NCI-H1092 treated with DMSO at 0.1 percent for 48 hours (cell line): ENCODE measurements at regions not wholly inside any gene's neighbourhood (a gene's known extent, or its start where the extent isn't known, plus 50 kb on each side); places are given as distances from the start of the nearest gene placed in this dataset.
"Not testable (repeated sequence)": the region's sequence is repeated elsewhere in the genome, so short reads cannot be mapped to it uniquely, and the experiment has no call there.

Experiments
- DNase-seq: peaks from one replicate; lab custom pipeline; 2025; lab: John Stamatoyannopoulos, UW

DNA sequence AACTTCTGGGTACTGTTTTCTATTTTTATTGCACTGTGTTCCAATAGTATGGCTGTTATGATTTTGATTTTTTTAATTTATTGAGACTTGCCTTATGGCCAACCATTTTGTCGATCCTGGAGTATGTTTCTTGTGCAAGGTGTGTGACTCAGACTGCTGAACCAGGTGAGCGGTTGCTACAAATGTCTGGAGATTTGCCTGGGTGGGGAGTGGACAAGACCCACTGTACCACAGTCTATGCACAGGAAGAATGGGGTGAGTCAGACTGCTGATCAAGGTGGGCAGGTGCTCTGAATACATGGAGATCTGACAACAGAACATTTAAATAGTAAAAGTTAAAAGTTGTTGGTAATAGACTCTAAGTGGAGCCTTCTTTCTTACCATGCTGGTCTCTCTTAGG is 609.2 kb downstream of the CSNK1G3 start:
- DNase-seq, result no peak

DNA sequence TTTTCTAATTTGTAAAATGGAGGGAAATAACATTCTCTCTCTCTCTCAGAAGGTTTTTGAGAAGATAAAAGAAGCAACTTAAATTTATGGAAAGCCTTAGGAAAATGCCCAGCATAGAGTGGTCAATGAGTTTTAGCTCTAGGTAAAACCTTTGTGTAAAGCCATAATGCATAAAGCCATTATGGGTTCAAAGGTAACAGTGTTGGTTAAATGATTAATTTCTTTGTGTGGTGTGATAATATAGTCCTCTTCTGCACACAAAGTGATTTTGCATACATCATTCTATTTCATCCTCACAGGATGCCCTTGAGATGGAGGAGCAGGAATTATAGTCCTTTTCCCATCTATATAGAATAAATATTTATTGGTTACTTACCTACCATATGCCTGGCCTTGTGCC is 602.9 kb downstream of the CSNK1G3 start:
- no peak for DNase-seq

GRCh38 chr5:124111886-124112285 is 599.9 kb downstream of the CSNK1G3 start:
- DNase-seq, result no peak

DNA sequence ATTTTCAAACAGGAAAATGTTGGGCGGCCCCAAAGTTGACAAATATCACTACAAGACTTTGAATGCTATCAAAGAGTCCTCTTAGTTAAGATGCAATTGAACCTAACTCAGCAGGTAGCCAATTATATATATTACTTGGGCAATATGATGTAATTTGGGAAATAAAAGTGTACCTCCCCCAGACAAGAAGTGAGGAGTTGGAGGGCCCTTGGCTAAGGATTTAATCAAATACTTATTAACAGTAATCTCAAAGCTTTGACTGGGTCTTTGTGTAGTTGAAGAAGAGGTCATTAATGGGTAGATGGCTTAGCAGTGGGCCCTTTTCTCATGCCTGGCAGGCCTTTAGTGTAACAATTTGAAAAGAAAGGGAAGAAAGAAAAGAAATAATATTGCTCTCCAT is 599.0 kb downstream of the CSNK1G3 start:
- no peak for DNase-seq

DNA sequence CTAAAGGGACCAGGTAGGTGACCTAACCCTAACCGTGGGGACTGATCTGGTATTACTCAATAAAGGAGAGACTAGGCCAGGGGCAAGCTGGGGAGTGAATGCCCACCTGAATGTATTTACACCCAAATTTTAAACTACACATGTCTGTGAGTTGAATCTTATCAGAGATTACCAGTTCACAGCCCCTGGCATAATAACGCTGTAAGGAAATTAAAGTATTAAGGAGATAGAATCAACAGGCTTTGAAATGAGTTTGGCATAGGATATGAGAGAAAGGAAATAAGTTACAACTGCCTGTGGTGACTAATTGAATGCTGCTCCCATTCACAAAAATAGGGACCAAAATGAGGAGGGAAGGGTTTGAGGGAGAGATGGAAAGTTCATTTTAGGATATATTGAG is 593.3 kb downstream of the CSNK1G3 start:
- no peak for DNase-seq

- no peak for DNase-seq
These were observed 592.8 kb downstream of the CSNK1G3 start for GRCh38 chr5:124104821-124105220.

DNA sequence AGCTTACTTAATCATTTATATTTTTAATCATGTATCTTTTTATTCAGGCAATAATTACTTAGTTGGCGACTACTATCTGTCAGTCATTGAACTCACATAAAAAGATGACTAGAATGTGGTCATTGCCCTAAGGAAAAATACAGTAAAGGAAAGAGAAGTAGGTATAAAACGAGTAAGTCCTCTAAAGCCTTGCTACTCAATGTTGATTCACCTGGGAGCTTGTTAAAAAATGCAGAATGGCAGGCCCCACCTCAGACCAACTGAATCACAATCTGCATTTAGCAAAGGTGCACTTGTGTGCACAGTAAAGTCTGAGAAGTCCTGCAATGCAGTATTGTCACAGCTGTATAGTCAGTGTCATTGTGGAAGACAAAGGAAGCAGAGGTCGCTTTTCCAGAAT is 592.4 kb downstream of the CSNK1G3 start:
- DNase-seq, result no peak

DNA sequence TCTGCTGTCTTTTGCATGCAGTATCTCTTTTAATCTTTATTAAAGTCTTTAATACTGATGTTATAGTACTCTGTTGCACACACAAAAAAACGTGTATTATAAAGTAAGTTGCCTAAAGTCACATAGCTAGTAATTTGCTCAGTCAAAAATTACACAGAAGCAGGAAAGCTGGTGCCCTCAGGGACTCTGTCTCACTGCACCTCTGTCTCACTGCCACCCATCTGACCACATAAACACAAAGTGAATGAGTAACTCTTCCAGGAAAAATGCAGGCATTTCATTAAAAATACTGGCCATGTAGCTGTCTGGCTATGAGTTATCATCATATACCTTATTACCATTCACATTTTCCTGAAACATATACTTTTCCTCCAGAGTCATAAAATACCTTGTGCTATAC is 591.7 kb downstream of the CSNK1G3 start:
- DNase-seq, result no peak

DNA sequence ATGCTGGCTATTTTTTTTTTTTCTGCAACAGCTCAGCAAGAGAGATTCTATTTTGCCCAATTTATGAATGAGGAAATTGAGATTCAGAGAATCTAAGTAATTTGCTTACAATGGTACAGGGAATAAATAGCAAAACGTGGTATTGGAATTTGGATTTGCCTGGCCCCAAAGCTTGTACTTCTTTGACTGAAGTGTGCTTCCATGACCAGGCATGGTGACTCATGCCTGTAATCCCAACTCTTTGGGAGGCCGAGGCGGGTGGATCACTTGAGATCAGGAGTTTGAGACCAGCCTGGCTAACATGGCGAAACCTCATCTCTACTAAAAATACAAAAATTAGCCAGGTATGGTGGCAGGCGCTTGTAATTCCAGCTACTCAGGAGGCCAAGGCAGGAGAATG is 591.1 kb downstream of the CSNK1G3 start:
- not testable (repeated sequence) for DNase-seq

- no peak for DNase-seq
These were observed 590.5 kb downstream of the CSNK1G3 start for GRCh38 chr5:124102486-124102885.

DNA sequence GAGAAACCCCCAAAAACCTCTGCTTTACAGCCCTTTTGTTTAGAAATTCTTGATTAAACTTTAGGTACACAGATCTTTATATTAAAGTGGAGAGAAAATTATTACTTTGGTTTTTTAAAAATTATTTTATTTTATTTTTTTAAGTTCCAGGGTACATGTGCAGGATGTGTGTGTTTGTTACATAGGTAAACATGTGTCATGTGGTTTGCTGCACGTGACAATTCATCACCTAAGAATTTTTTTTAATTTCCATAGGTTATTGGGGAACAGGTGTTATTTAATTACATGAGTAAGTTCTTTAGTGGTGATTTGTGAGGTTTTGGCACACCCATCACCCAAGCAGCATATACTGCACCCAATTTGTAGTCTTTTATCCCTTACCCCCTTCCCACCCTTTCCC is 581.7 kb downstream of the CSNK1G3 start:
- no peak for DNase-seq

- DNase-seq, result no peak
These were observed 578.1 kb downstream of the CSNK1G3 start for GRCh38 chr5:124090115-124090514.

GRCh38 chr5:124089578-124089977 is 577.6 kb downstream of the CSNK1G3 start:
- DNase-seq, result no peak

GRCh38 chr5:124088289-124089032 is 576.5 kb downstream of the CSNK1G3 start:
- peak; percentile 63 for DNase-seq

DNA sequence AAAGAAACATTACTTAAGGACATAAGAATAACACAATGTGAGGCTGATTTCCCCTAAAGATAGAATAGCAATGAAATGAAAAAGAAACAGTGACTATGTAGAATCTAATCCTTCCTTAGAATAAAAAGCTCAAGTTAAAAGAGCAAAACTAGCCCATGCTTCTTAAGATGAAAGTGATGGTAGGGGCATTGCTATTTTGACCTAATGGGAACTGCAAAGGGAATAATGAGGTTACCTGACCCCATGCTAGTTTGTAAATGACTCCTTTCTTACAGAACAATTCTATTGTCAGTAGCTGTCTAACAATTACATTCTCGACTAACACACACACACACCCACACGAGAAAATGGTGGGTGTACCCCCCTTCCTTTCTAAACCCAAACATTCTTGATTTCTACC is 575.8 kb downstream of the CSNK1G3 start:
- DNase-seq, result no peak

GRCh38 chr5:124080256-124080655 is 568.3 kb downstream of the CSNK1G3 start:
- no peak for DNase-seq

DNA sequence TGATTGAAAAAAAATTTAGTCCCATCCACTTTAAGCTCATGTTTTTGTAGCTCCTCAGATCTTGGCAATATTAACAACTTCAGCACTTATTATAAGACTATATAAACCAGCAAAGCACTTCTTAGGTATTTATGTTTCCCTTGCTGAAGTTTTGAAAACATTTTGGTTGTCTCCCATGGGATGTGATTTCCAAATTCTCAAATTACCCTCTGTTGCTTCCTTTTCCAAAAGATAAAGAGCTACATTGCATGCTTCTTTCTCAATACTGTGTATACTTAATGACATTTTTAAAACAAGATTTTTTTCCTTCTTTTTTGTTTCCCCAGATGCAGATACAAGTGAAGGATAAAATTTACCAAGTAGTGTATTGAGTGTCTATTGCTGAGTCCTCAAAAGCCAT is 567.1 kb downstream of the CSNK1G3 start:
- DNase-seq, result no peak

DNA sequence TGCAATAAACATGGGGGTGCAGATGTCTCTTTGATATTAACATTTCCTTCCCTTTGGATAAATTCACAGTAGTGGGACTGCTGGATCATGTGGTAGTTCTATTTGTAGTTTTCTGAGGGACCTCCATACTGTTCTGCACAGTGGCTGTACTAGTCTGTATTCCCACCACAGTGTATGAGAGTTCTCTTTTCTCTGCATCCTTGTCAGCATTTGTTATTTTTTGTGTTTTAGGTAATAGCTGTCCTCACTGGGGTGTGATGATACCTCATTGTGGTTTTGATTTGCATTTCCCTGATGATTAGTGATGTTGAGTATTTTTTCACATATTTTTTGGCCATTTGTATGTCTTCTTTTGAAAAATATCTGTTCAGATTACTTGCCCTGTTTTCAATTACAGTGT is 562.5 kb downstream of the CSNK1G3 start:
- DNase-seq, result no peak

DNA sequence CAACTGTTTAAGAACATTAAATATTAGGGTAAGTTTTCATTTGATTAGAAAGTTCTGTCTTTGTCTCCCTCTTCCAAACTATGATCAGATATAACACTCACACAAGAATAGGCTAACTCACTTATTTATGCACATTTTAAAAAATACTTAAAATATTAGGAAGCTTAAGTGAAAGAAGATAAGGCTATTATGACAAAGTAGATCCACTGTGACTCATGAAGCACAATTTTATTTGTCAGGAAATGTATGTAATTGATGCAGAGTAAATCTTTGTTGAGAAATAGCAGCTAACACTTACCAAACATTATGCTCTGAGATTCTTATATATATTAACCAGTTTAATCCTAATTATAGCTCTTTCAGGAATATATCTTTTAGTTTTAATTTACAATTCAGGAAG is 560.6 kb downstream of the CSNK1G3 start:
- no peak for DNase-seq

DNA sequence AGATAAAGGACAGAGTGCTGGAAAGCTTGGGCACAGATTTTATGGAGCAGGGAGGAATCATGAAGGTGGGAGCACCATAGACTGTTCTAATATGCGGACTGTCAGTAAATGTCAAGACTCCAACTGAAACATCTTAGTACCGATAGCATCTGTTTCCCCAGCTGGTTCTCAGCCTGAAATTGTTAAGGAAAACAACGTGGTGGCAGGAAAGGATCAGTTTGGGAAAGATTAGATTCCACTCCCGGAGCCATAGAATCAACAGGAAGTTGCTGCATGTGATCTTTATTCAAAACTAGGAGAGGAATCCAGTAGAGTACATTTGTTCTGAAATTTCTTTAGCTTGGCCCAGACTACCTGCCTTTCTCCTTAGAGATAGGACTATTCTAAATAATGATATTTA is 559.1 kb downstream of the CSNK1G3 start:
- DNase-seq, result no peak

- no peak for DNase-seq
These were observed 553.5 kb downstream of the CSNK1G3 start for GRCh38 chr5:124065508-124065907.

GRCh38 chr5:124064956-124065355 is 553.0 kb downstream of the CSNK1G3 start:
- DNase-seq, result no peak

- peak; percentile 97 for DNase-seq
These were observed 549.7 kb downstream of the CSNK1G3 start for GRCh38 chr5:124061663-124062062.

DNA sequence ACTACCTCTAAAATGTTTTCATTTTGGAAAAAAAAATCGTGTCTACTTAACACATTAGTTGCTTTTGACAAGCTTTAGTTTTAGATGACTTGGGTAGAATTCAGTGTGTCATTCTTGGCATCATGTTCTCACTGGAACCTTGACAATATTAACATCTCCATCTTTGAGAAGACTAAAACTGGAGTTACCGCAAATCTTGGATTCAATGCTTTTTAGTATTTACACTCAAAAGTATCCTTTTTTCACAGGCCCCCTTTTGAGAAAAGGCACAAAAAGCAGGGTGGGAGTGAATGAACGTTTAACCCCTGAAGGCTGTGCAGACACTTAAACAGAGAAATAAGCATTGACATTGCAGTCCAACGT is 549.1 kb downstream of the CSNK1G3 start:
- DNase-seq, result no peak
